ENCODE measurements at regions not wholly inside any gene's neighbourhood (a gene's known extent, or its start where the extent isn't known, plus 50 kb on each side); places are given as distances from the start of the nearest gene placed in this dataset.
"Not testable (repeated sequence)": the region's sequence is repeated elsewhere in the genome, so short reads cannot be mapped to it uniquely, and the experiment has no call there.

DNA sequence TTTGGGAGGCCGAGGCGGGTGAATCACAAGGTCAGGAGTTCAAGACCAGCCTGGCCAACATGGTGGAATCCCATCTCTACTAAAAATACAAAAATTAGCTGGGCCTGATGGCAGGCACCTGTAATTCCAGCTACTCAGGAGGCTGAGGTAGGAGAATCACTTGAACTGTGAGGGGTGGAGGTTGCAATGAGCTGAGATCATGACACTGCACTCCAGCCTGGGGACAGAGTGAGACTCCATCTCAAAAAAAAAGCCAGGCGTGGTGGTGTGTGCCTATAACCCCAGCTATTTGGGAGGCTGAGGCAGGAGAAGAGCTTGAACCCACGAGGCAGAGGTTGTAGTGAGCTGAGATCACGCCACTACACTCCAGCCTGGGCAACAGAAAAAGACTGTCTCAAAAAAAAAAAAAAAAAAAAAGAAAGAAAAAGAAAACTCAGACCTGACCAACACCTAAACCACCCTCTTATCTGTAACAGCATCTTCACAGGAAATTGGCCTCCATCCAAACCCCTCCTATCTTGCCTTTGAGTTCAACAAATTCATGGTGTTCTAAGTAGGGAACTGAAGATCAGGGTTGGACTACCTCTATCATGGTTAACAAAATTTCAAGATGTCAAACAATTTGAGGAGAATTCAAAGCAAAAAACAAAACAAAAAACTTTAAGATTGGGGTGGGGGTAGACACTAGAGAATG is 357.2 kb upstream of the C11orf87 start:
- TF ChIP-seq, protein P1, sequence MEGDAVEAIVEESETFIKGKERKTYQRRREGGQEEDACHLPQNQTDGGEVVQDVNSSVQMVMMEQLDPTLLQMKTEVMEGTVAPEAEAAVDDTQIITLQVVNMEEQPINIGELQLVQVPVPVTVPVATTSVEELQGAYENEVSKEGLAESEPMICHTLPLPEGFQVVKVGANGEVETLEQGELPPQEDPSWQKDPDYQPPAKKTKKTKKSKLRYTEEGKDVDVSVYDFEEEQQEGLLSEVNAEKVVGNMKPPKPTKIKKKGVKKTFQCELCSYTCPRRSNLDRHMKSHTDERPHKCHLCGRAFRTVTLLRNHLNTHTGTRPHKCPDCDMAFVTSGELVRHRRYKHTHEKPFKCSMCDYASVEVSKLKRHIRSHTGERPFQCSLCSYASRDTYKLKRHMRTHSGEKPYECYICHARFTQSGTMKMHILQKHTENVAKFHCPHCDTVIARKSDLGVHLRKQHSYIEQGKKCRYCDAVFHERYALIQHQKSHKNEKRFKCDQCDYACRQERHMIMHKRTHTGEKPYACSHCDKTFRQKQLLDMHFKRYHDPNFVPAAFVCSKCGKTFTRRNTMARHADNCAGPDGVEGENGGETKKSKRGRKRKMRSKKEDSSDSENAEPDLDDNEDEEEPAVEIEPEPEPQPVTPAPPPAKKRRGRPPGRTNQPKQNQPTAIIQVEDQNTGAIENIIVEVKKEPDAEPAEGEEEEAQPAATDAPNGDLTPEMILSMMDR (IDR thresholded peaks at IDR 0.05; ENCODE audit: borderline replicate concordance, extremely low read depth, low read length, poor library complexity, severe bottlenecking), result not testable (repeated sequence)
- not testable (repeated sequence) for TF ChIP-seq EZH2 (IDR thresholded peaks at IDR 0.05; ENCODE audit: borderline replicate concordance, low read depth, low read length, severe bottlenecking)
